OCI-LY3 (cell line): ENCODE measurements at regions not wholly inside any gene's neighbourhood (a gene's known extent, or its start where the extent isn't known, plus 50 kb on each side); places are given as distances from the start of the nearest gene placed in this dataset.

Experiments used
- H2AFZ ChIP-seq: fragments of 200-600, 300-600 bp; shearing (Covaris generic); 2 replicates; pipeline ENCODE4 v1.6.0; 2014; ENCODE audit warnings: antibody characterized with exemption, low read depth, low read length
- H3K27ac ChIP-seq: fragments of 200-600, 300-600 bp; sonication (generic); 2 replicates; pipeline ENCODE4 v1.5.1; 2014; ENCODE audit warnings: mild to moderate bottlenecking, low read length, moderate library complexity, mixed read lengths
- H3K27me3 ChIP-seq: fragments of 200-600, 300-600 bp; sonication (generic); 2 replicates; pipeline ENCODE4 v1.6.1; 2014; ENCODE audit warnings: low read depth, low read length, mixed read lengths
- H3K36me3 ChIP-seq: fragments of 200-600, 300-600 bp; sonication (generic); replicated peaks from 2 replicates; pipeline ENCODE3; 2014; ENCODE audit warnings: low read depth, low read length, mixed read lengths
- H3K4me1 ChIP-seq: fragments of 300-600, 200-600 bp; sonication (generic); 2 replicates; pipeline ENCODE4 v1.6.1; 2014; ENCODE audit warnings: low read length, mixed read lengths
- H3K4me2 ChIP-seq: fragments of 200-600, 300-600 bp; sonication (generic); 2 replicates; pipeline ENCODE4 v1.6.1; 2014; ENCODE audit warnings: low read length, mixed read lengths
- H3K4me3 ChIP-seq: fragments of 300-600, 200-600 bp; sonication (generic); 2 replicates; pipeline ENCODE4 v1.5.1; 2014; ENCODE audit warnings: antibody characterized with exemption, mild to moderate bottlenecking, low read length, moderate library complexity
- H3K79me2 ChIP-seq: fragments of 300-600, 200-600 bp; shearing (Covaris generic); 2 replicates; pipeline ENCODE4 v1.6.1; 2014; ENCODE audit warnings: mild to moderate bottlenecking, low read length, mixed read lengths
- H3K9ac ChIP-seq: fragments of 300-600, 200-600 bp; shearing (Covaris generic); 2 replicates; pipeline ENCODE4 v1.6.0; 2014; ENCODE audit warnings: mild to moderate bottlenecking, low read length, moderate library complexity
- H3K9me3 ChIP-seq: fragments of 200-600, 300-600 bp; shearing (Covaris generic); 2 replicates; pipeline ENCODE4 v1.6.1; 2014; ENCODE audit warnings: low read length, mixed read lengths; ENCODE audit not compliant: insufficient read depth
- H4K20me1 ChIP-seq: fragments of 200-600, 300-600 bp; sonication (generic); 2 replicates; pipeline ENCODE4 v1.6.1; 2016; ENCODE audit warnings: low read length, mixed read lengths; ENCODE audit not compliant: insufficient read depth
- CTCF ChIP-seq: fragments of 200-600, 300-600 bp; sonication (generic); IDR thresholded peaks from 2 replicates; pipeline ENCODE4 v1.5.1; 2014; ENCODE audit warnings: antibody characterized with exemption, low read length, low read depth
- EZH2phosphoT487 ChIP-seq: fragments of 200-600 bp; shearing (Covaris generic); IDR thresholded peaks from 2 replicates; pipeline ENCODE4 v1.6.1; 2018; ENCODE audit warnings: antibody characterized with exemption, mixed run types, low read depth

GRCh38 chr7:113986216-113986615 is 67.4 kb upstream of the PPP1R3A start:
- Histone ChIP-seq H3K4me3 (no peak overlapping the region), H3K27ac (no peak overlapping the region), H4K20me1 (no peaks in the 10 kb centered on the region), H3K4me1 (no peaks in the 10 kb centered on the region), H3K9ac (no peak overlapping the region), H3K9me3 (no peaks in the 10 kb centered on the region), H3K36me3 (no peaks in the 10 kb centered on the region), H3K4me2 (no peak overlapping the region), H3K79me2 (no peaks in the 10 kb centered on the region), H3K27me3 (no peaks in the 10 kb centered on the region), H2AFZ (no peak overlapping the region)
- TF ChIP-seq CTCF (no peak), EZH2phosphoT487 (no peak)

GRCh38 chr7:113976508-113976907 is 57.7 kb upstream of the PPP1R3A start:
- TF ChIP-seq CTCF (no peak), EZH2phosphoT487 (no peak)
- Histone ChIP-seq H3K9ac (no peak overlapping the region), H3K27me3 (no peaks in the 10 kb centered on the region), H3K27ac (no peak overlapping the region), H3K79me2 (no peaks in the 10 kb centered on the region), H3K36me3 (no peaks in the 10 kb centered on the region), H3K4me2 (no peak overlapping the region), H3K4me1 (no peaks in the 10 kb centered on the region), H2AFZ (no peak overlapping the region), H3K9me3 (no peaks in the 10 kb centered on the region), H4K20me1 (no peaks in the 10 kb centered on the region), H3K4me3 (no peak overlapping the region)

- Histone ChIP-seq H3K4me3 (no peak overlapping the region), H2AFZ (no peak overlapping the region), H3K9me3 (no peaks in the 10 kb centered on the region), H3K79me2 (no peaks in the 10 kb centered on the region), H3K9ac (no peak overlapping the region), H3K4me2 (no peak overlapping the region), H3K36me3 (no peaks in the 10 kb centered on the region), H3K4me1 (no peaks in the 10 kb centered on the region), H3K27ac (no peak overlapping the region), H4K20me1 (no peaks in the 10 kb centered on the region), H3K27me3 (no peaks in the 10 kb centered on the region)
- TF ChIP-seq EZH2phosphoT487 (no peak), CTCF (no peak)
Observed at GRCh38 chr7:113968713-113969112, 49.9 kb upstream of the PPP1R3A start.
